GM18867 (cell line): ENCODE measurements at regions not wholly inside any gene's neighbourhood (a gene's known extent, or its start where the extent isn't known, plus 50 kb on each side); places are given as distances from the start of the nearest gene placed in this dataset.

Experiments used
- ATAC-seq: cut with Tn5 transposase; IDR thresholded peaks from one replicate; pipeline ENCODE4 v1.9.1; 2021; ENCODE audit warnings: mild to moderate bottlenecking, moderate library complexity; ENCODE audit not compliant: unreplicated experiment

- no peak for ATAC-seq
Observed at GRCh38 chr3:178300441-178300959, 235.7 kb upstream of the KCNMB2 start.

GRCh38 chr3:178302966-178303930 lies 233.0 kb upstream of the KCNMB2 start:
- no peak for ATAC-seq

- no peak for ATAC-seq
Observed at GRCh38 chr3:178304758-178305467, 231.3 kb upstream of the KCNMB2 start.

GRCh38 chr3:178306432-178307115 lies 229.7 kb upstream of the KCNMB2 start:
- no peak for ATAC-seq

- ATAC-seq: no peak
Observed at GRCh38 chr3:178308771-178309170, 227.5 kb upstream of the KCNMB2 start.

- no peak for ATAC-seq
Observed at GRCh38 chr3:178310949-178311348, 225.3 kb upstream of the KCNMB2 start.

- ATAC-seq: no peak
Observed at GRCh38 chr3:178313716-178314115, 222.5 kb upstream of the KCNMB2 start.

GRCh38 chr3:178318340-178318739 lies 217.9 kb upstream of the KCNMB2 start:
- ATAC-seq: no peak

DNA sequence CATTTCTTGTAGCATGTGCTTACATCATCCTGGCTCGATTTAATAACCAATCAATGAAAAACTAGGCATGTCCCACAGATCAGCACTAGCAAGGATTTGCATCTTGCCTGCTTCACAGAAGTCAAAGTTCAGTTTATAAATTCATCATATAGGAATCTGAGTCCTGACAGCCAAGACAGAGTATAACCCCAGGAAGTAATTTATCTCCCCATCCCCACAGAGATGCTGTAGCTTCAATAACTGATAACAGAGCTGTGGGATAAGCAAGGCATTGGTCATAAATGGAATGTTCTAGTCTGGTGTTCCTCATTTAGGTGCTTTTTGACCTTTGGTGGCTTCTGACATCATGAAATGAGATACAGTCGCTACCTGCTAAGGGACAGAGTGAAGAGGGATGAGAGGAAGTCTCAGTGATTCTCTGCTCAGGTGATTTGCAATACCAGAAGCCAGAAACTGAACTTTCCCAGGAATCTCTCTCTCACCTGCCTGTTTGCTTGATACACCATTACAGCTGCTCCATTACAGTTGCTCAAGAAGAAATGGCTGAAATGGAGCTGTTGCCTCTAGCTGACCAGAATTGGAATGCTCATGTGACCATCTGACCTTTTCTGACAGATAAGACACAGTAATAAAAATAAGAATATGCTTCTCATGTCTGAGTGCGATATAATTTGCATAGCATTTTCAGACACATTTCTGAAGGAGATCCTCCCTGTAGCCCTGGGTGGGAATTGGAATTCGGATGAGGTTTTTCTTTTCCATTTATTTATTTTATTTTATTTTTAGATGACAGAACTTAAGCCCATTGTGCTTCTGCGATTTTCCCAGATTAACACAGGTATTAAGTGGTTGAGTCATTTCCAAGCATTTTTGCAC lies 217.1 kb upstream of the KCNMB2 start:
- ATAC-seq: no peak

- ATAC-seq: no peak
Observed at GRCh38 chr3:178320456-178321351, 215.5 kb upstream of the KCNMB2 start.

GRCh38 chr3:178324356-178324755 lies 211.9 kb upstream of the KCNMB2 start:
- ATAC-seq: no peak

DNA sequence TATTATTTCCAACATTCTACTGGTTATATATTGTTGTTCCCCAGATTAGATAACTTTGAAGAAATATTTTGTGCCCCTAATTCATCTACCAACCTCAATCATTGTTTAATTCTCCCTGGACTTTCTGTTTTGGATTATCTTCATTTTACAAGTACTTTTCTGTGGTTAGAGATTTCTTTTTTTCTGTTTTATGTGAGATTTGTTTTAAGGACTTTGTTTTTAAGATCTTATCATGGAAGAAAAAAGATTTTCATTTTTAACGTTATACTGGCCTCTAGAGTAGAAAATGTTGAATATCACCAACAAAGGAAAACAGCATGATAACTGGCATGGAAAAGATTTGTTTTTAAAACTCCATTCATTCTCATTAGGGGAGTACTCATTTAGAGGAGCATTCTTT lies 210.9 kb upstream of the KCNMB2 start:
- no peak for ATAC-seq

DNA sequence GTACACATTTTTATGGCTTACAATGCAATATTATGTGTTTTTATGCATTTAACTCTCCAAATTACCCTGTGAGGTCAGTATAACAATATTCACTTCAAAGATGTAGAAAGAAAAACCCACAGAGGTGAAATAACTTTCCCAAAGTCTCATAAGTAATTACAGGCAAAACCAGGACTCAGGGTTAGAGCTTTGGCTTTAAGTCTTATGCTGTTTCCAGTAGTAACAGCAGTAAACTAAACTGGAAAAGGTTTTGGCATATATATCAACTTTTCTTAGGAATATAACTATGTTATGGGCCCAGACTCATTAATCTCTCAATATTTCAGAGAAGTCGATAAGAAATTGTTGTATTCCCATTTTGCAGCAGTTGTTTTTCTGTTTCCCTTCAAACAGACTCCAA lies 206.3 kb upstream of the KCNMB2 start:
- ATAC-seq: no peak

- ATAC-seq: no peak
Observed at GRCh38 chr3:178334239-178334638, 202.0 kb upstream of the KCNMB2 start.

DNA sequence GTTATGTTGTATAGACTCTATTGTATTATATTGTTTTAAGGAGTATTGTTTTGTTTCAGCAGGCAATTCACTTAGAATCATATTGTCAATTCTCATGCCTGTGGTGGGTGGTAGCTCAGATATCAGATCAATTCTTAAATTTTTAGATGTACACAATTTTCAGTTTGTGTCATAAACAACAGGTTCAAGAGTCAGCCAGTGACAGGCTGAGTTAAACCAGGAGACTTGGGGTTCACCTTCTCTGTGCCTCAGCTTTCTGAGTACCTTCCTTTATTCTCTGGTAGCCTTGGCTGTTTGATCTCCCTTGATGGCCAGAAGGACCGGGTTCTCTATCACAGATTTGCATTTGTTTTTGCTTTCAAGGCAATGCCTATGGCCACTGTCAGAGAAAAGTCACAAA lies 199.9 kb upstream of the KCNMB2 start:
- ATAC-seq: no peak

DNA sequence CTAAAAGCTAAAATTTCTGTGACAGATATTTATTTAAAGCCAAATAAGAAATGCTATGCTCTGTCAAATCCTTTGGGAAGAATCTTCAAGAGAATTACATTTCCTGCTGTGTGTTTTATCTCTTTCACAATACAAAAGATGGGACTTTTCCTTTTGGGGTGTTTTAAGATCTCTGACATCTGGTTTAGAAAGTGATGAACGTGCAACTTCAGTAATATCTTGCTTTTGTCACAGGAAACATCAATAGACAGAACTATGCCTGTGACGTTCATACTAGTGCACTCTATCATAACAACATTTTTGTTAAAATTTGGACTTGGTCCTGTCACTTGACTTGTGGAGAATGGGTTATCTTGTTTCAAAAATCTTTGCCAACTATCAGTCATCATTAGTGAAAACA lies 195.7 kb upstream of the KCNMB2 start:
- no peak for ATAC-seq

DNA sequence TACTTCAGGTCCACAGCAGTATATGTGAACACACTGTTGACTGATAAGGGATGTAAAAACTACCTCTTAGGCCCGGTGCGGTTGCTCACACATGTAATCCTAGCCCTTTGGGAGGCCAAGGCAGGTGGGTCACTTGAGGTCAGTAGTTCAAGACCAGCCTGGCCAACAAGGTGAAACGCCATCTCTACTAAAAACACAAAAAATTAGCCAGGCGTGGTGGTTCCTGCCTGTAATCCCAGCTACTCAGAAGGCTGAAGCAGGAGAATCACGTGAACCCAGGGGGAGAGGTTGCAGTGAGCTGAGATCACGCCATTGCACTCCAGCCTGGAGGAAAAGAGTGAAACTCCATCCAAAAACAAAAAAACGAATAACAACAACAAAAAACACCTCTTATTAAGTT lies 194.6 kb upstream of the KCNMB2 start:
- ATAC-seq: no peak

DNA sequence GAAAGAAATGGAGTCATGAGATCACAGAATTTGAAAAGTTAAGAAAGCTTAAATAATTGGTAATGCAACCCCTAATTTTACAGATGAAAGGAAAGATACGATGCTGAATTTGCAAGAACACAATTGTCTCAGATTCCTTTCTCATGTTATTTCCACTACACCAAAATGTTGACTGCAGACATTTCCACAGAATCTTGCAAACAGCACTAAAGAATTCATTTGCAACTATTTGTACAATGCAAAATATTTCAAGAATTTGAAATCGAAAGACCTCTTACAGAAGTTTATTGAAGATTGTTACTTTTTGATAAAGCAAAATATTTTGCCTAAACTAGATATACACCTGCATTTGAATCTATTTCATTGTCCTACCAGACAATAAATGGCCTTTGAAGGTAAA lies 194.1 kb upstream of the KCNMB2 start:
- no peak for ATAC-seq

GRCh38 chr3:178343433-178344038 lies 192.7 kb upstream of the KCNMB2 start:
- no peak for ATAC-seq
